ENCODE measurements at regions not wholly inside any gene's neighbourhood (a gene's known extent, or its start where the extent isn't known, plus 50 kb on each side); places are given as distances from the start of the nearest gene placed in this dataset.

DNA sequence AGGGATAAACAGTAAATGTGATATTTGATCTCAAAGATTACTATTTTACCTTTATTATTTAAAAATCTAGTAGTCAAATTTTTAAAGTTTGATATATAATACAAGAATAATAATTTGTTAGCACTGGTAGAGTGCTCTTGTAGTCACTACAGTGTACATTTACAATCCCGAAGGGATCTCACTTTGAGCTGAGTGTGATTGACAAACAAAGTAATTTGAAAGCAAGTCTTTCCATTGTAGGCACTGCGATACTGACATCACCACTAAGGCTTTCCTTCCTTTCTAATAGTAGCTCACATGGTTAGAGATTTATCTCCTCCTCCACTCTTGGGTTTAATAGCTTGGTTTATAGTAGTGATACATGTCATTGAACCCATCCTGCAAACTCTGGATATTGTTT lies 280.6 kb downstream of the PARM1 start:
- no peak for ATAC-seq
- no TSS peak for BruUV-seq (replicated peaks)
- TF ChIP-seq, protein P1, sequence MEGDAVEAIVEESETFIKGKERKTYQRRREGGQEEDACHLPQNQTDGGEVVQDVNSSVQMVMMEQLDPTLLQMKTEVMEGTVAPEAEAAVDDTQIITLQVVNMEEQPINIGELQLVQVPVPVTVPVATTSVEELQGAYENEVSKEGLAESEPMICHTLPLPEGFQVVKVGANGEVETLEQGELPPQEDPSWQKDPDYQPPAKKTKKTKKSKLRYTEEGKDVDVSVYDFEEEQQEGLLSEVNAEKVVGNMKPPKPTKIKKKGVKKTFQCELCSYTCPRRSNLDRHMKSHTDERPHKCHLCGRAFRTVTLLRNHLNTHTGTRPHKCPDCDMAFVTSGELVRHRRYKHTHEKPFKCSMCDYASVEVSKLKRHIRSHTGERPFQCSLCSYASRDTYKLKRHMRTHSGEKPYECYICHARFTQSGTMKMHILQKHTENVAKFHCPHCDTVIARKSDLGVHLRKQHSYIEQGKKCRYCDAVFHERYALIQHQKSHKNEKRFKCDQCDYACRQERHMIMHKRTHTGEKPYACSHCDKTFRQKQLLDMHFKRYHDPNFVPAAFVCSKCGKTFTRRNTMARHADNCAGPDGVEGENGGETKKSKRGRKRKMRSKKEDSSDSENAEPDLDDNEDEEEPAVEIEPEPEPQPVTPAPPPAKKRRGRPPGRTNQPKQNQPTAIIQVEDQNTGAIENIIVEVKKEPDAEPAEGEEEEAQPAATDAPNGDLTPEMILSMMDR (CRISPR knock-in tag; IDR thresholded peaks at IDR 0.05) = no peak
- TF ChIP-seq ZNF468 (CRISPR knock-in tag; IDR thresholded peaks at IDR 0.05) (no peak), ZSCAN30 (CRISPR knock-in tag; IDR thresholded peaks at IDR 0.05) (no peak), ZNF383 (CRISPR knock-in tag; IDR thresholded peaks at IDR 0.05; ENCODE audit: borderline replicate concordance) (no peak), ZNF589 (CRISPR knock-in tag; conservative IDR thresholded peaks at IDR 0.05) (no peak), MEIS1 (CRISPR knock-in tag; IDR thresholded peaks at IDR 0.05; ENCODE audit: borderline replicate concordance) (no peak), KLF12 (CRISPR knock-in tag; IDR thresholded peaks at IDR 0.05; ENCODE audit: borderline replicate concordance) (no peak)
- TF ChIP-seq, protein P2, sequence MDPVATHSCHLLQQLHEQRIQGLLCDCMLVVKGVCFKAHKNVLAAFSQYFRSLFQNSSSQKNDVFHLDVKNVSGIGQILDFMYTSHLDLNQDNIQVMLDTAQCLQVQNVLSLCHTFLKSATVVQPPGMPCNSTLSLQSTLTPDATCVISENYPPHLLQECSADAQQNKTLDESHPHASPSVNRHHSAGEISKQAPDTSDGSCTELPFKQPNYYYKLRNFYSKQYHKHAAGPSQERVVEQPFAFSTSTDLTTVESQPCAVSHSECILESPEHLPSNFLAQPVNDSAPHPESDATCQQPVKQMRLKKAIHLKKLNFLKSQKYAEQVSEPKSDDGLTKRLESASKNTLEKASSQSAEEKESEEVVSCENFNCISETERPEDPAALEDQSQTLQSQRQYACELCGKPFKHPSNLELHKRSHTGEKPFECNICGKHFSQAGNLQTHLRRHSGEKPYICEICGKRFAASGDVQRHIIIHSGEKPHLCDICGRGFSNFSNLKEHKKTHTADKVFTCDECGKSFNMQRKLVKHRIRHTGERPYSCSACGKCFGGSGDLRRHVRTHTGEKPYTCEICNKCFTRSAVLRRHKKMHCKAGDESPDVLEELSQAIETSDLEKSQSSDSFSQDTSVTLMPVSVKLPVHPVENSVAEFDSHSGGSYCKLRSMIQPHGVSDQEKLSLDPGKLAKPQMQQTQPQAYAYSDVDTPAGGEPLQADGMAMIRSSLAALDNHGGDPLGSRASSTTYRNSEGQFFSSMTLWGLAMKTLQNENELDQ (CRISPR knock-in tag; IDR thresholded peaks at IDR 0.05; ENCODE audit: borderline replicate concordance) = no peak
- TF ChIP-seq, protein P3, sequence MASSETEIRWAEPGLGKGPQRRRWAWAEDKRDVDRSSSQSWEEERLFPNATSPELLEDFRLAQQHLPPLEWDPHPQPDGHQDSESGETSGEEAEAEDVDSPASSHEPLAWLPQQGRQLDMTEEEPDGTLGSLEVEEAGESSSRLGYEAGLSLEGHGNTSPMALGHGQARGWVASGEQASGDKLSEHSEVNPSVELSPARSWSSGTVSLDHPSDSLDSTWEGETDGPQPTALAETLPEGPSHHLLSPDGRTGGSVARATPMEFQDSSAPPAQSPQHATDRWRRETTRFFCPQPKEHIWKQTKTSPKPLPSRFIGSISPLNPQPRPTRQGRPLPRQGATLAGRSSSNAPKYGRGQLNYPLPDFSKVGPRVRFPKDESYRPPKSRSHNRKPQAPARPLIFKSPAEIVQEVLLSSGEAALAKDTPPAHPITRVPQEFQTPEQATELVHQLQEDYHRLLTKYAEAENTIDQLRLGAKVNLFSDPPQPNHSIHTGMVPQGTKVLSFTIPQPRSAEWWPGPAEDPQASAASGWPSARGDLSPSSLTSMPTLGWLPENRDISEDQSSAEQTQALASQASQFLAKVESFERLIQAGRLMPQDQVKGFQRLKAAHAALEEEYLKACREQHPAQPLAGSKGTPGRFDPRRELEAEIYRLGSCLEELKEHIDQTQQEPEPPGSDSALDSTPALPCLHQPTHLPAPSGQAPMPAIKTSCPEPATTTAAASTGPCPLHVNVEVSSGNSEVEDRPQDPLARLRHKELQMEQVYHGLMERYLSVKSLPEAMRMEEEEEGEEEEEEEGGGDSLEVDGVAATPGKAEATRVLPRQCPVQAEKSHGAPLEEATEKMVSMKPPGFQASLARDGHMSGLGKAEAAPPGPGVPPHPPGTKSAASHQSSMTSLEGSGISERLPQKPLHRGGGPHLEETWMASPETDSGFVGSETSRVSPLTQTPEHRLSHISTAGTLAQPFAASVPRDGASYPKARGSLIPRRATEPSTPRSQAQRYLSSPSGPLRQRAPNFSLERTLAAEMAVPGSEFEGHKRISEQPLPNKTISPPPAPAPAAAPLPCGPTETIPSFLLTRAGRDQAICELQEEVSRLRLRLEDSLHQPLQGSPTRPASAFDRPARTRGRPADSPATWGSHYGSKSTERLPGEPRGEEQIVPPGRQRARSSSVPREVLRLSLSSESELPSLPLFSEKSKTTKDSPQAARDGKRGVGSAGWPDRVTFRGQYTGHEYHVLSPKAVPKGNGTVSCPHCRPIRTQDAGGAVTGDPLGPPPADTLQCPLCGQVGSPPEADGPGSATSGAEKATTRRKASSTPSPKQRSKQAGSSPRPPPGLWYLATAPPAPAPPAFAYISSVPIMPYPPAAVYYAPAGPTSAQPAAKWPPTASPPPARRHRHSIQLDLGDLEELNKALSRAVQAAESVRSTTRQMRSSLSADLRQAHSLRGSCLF (CRISPR knock-in tag; IDR thresholded peaks at IDR 0.05; ENCODE audit: borderline replicate concordance) = no peak
- TF ChIP-seq, protein P4, sequence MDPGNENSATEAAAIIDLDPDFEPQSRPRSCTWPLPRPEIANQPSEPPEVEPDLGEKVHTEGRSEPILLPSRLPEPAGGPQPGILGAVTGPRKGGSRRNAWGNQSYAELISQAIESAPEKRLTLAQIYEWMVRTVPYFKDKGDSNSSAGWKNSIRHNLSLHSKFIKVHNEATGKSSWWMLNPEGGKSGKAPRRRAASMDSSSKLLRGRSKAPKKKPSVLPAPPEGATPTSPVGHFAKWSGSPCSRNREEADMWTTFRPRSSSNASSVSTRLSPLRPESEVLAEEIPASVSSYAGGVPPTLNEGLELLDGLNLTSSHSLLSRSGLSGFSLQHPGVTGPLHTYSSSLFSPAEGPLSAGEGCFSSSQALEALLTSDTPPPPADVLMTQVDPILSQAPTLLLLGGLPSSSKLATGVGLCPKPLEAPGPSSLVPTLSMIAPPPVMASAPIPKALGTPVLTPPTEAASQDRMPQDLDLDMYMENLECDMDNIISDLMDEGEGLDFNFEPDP (CRISPR knock-in tag; conservative IDR thresholded peaks at IDR 0.05) = no peak
- TF ChIP-seq, protein P5, sequence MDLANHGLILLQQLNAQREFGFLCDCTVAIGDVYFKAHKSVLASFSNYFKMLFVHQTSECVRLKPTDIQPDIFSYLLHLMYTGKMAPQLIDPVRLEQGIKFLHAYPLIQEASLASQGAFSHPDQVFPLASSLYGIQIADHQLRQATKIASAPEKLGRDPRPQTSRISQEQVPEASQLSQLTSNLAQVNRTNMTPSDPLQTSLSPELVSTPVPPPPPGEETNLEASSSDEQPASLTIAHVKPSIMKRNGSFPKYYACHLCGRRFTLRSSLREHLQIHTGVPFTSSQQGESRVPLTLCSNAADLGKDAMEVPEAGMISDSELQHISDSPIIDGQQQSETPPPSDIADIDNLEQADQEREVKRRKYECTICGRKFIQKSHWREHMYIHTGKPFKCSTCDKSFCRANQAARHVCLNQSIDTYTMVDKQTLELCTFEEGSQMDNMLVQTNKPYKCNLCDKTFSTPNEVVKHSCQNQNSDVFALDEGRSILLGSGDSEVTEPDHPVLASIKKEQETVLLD (CRISPR knock-in tag; IDR thresholded peaks at IDR 0.05; ENCODE audit: low read depth) = no peak

More for the DNA sequence above, 280.6 kb downstream of the PARM1 start:
- CTCF ChIA-PET (ENCODE audit: low intra/inter-chr PET ratio, low total read pairs) = no interaction called here
- no peaks in the 10 kb centered on the region for H3K4me1 ChIP-seq (ENCODE audit: insufficient read depth, low read length)
- 10% methylated on average over 2 of the region's 2 CpGs for WGBS (ENCODE audit: low lambda C conversion rate)
- in situ Hi-C loops (cut with HindIII; ENCODE audit: extremely low pct_ligation_motif_present, low pct_unique_long_range_greater_than_20kb) (no loop called here), intact Hi-C loops (cut with micrococcal nuclease; ENCODE audit: unreplicated experiment) (no loop called here)
- POLR2A ChIA-PET = no interaction called here
- H3K9me3 ChIP-seq (ENCODE audit: low read length) = no peaks in the 10 kb centered on the region
- no peaks in the 10 kb centered on the region for H4K20me1 ChIP-seq (ENCODE audit: insufficient read depth, low read length)
- H3K4me3 ChIP-seq (replicated peaks in 1 of 3; ENCODE audit: insufficient read depth in 1 of 3, low read depth in 2 of 3, low read length in 3 of 3) = no peak overlapping the region
- FAIRE-seq (no peak), DNase-seq (ENCODE audit: low spot score) (no peak)
- no peak overlapping the region for H3K4me2 ChIP-seq (ENCODE audit: low read depth, low read length)
- H3K79me2 ChIP-seq (ENCODE audit: insufficient read depth, low read length) = no peaks in the 10 kb centered on the region
- no peaks in the 10 kb centered on the region for H3K36me3 ChIP-seq (replicated peaks in 1 of 2; ENCODE audit: control insufficient read depth in 1 of 2, insufficient read depth in 2 of 2, low read length in 2 of 2)
- no peaks in the 10 kb centered on the region for H3K27me3 ChIP-seq (ENCODE audit: control insufficient read depth in 1 of 2, insufficient read depth in 2 of 2, low read length in 2 of 2)
- H3K9ac ChIP-seq (ENCODE audit: insufficient read depth, low read depth, low read length) = no peak overlapping the region
- no peak overlapping the region for H2AFZ ChIP-seq (ENCODE audit: low read length)
- no peak overlapping the region for H3K27ac ChIP-seq (ENCODE audit: extremely low read length, insufficient read depth, low read length)
